HEK293T (cell line): ENCODE measurements at regions not wholly inside any gene's neighbourhood (a gene's known extent, or its start where the extent isn't known, plus 50 kb on each side); places are given as distances from the start of the nearest gene placed in this dataset.
"Not testable (repeated sequence)": the region's sequence is repeated elsewhere in the genome, so short reads cannot be mapped to it uniquely, and the experiment has no call there.

ENCODE experiments used
- ARNT ChIP-seq: fragments of 450-650 bp; IDR thresholded peaks from 2 replicates; pipeline ENCODE4 v1.6.1; 2017; ENCODE audit warnings: mild to moderate bottlenecking
- BHLHE40 ChIP-seq: fragments of 450-650 bp; IDR thresholded peaks from 2 replicates; pipeline ENCODE4 v1.6.1; 2016; ENCODE audit warnings: mild to moderate bottlenecking, moderate library complexity, borderline replicate concordance
- CTBP1 ChIP-seq: fragments of 450-650 bp; IDR thresholded peaks from 2 replicates; pipeline ENCODE4 v1.6.1; 2016; ENCODE audit warnings: borderline replicate concordance
- ELF4 ChIP-seq: fragments of 450-650 bp; IDR thresholded peaks from 2 replicates; pipeline ENCODE4 v1.6.1; 2017; ENCODE audit warnings: antibody characterized with exemption
- FOXA1 ChIP-seq: fragments of 450-650 bp; IDR thresholded peaks from 2 replicates; pipeline ENCODE4 v1.6.1; 2016; ENCODE audit warnings: mild to moderate bottlenecking
- FOXK2 ChIP-seq: fragments of 450-650 bp; IDR thresholded peaks from 2 replicates; pipeline ENCODE4 v1.6.1; 2016; ENCODE audit warnings: mild to moderate bottlenecking
- FOXM1 ChIP-seq: fragments of 450-650 bp; IDR thresholded peaks from 2 replicates; pipeline ENCODE4 v1.6.1; 2017; ENCODE audit warnings: mild to moderate bottlenecking, borderline replicate concordance
- HDGF ChIP-seq: fragments of 450-650 bp; IDR thresholded peaks from 2 replicates; pipeline ENCODE4 v1.6.1; 2017; ENCODE audit warnings: antibody characterized with exemption, borderline replicate concordance
- L3MBTL2 ChIP-seq: fragments of 450-650 bp; conservative IDR thresholded peaks from 2 replicates; pipeline ENCODE4 v1.6.1; 2016; ENCODE audit warnings: mild to moderate bottlenecking
- NFRKB ChIP-seq: fragments of 450-650 bp; IDR thresholded peaks from 2 replicates; pipeline ENCODE4 v1.6.1; 2016; ENCODE audit warnings: mild to moderate bottlenecking, moderate library complexity
- SP1 ChIP-seq: fragments of 450-650 bp; IDR thresholded peaks from 2 replicates; pipeline ENCODE4 v1.6.1; 2017
- SUZ12 ChIP-seq: fragments of 450-650 bp; IDR thresholded peaks from 2 replicates; pipeline ENCODE4 v1.6.1; 2016; ENCODE audit warnings: mild to moderate bottlenecking
- TARDBP ChIP-seq: fragments of 450-650 bp; IDR thresholded peaks from 2 replicates; pipeline ENCODE4 v1.6.1; 2016
- ZNF384 ChIP-seq: fragments of 450-650 bp; IDR thresholded peaks from 2 replicates; pipeline ENCODE4 v1.6.1; 2016

GRCh38 chr10:89988361-89988760 lies 287.0 kb downstream of the KIF20B start:
- not testable (repeated sequence) for TF ChIP-seq SP1, BHLHE40, ARNT, FOXA1, HDGF, FOXM1, L3MBTL2, ELF4, CTBP1, ZNF384, FOXK2, TARDBP, SUZ12, NFRKB
